Tibial nerve (tissue), 4 donors: ENCODE measurements at regions not wholly inside any gene's neighbourhood (a gene's known extent, or its start where the extent isn't known, plus 50 kb on each side); places are given as distances from the start of the nearest gene placed in this dataset.

Source experiments
- DNase-seq, 2 donors: peaks; one replicate each; pipeline ENCODE4 v3.0.0-alpha.2; 2019; ENCODE audit warnings: low spot score in 2 of 2
- H3K27ac ChIP-seq, 4 donors: fragments of 200-600 bp; sonication (generic) in 3 of 4; one replicate each; pipeline ENCODE4 v1.5.1; 2017 to 2019; ENCODE audit warnings: mild to moderate bottlenecking in 1 of 4
- H3K27me3 ChIP-seq, 2 donors: fragments of 200-600 bp; sonication (generic) in 1 of 2; one replicate each; pipeline versions ENCODE4 v1.5.1 to v1.6.0; 2017 to 2019
- H3K36me3 ChIP-seq, 3 donors: fragments of 200-600 bp; sonication (generic); one replicate each; pipeline ENCODE4 v1.5.1; 2018 to 2019
- H3K4me1 ChIP-seq, 4 donors: fragments of 200-600 bp; sonication (generic) in 3 of 4; one replicate each; pipeline ENCODE4 v1.5.1; 2017 to 2019
- H3K4me3 ChIP-seq, 4 donors: fragments of 200-600 bp; sonication (generic) in 3 of 4; one replicate each; pipeline ENCODE4 v1.5.1; 2017 to 2019; ENCODE audit warnings: mild to moderate bottlenecking in 1 of 4, moderate library complexity in 1 of 4
- H3K9me3 ChIP-seq, 4 donors: fragments of 200-600 bp; sonication (generic) in 3 of 4; one replicate each; pipeline ENCODE4 v1.5.1; 2017 to 2019
- CTCF ChIP-seq, 5 experiments: fragments of 200-600 bp in 3 of 5; fragments of 450-650 bp in 2 of 5; sonication (generic) in 3 of 5; IDR thresholded peaks; one replicate each; pipeline ENCODE4 v1.5.1; 2016 to 2019; ENCODE audit warnings: antibody characterized with exemption in 5 of 5, mild to moderate bottlenecking in 3 of 5, moderate library complexity in 2 of 5
- EP300 ChIP-seq, 2 donors: sonication (generic); formaldehyde crosslinking; IDR thresholded peaks; one replicate each; pipeline ENCODE4 v1.6.1; 2017; ENCODE audit warnings: antibody characterized with exemption in 2 of 2, mild to moderate bottlenecking in 1 of 2
- POLR2A ChIP-seq, 2 donors: fragments of 450-650 bp; IDR thresholded peaks; one replicate each; pipeline ENCODE4 v1.6.1; 2017; ENCODE audit warnings: antibody characterized with exemption in 2 of 2, mild to moderate bottlenecking in 2 of 2, moderate library complexity in 2 of 2
- whole genome bisulfite sequencing, 2 donors: methylation state at CpG; one replicate each; pipeline ENCODE4 v1.1.5; 2018; 5-methylcytosine and 5-hydroxymethylcytosine counted together

- H3K9me3 ChIP-seq = no peaks in the 10 kb centered on the region
- TF ChIP-seq POLR2A (IDR thresholded peaks at IDR 0.05) (no peak), EP300 (IDR thresholded peaks at IDR 0.05) (no peak), CTCF (IDR thresholded peaks at IDR 0.05) (no peak)
- H3K4me1 ChIP-seq = no peaks in the 10 kb centered on the region
- H3K27me3 ChIP-seq = no peaks in the 10 kb centered on the region
- WGBS, 2 donors = 77 to 91% methylated on average over 5 of the region's 5 CpGs
- no peaks in the 10 kb centered on the region for H3K36me3 ChIP-seq
- H3K4me3 ChIP-seq = no peak overlapping the region
- H3K27ac ChIP-seq = no peak overlapping the region
- no peak for DNase-seq
Measured at GRCh38 chr2:38491436-38491835, 111.3 kb downstream of the HNRNPLL start.

- no peaks in the 10 kb centered on the region for H3K36me3 ChIP-seq
- H3K9me3 ChIP-seq = no peaks in the 10 kb centered on the region
- DNase-seq = no peak
- no peak for TF ChIP-seq CTCF (IDR thresholded peaks at IDR 0.05)
- H3K27me3 ChIP-seq = no peaks in the 10 kb centered on the region
- no peak overlapping the region for H3K27ac ChIP-seq
- H3K4me3 ChIP-seq = no peak overlapping the region
- no peaks in the 10 kb centered on the region for H3K4me1 ChIP-seq
Measured at GRCh38 chr2:38489846-38490245, 112.8 kb upstream of the ATL2 start.

GRCh38 chr2:38487852-38488251 is 110.8 kb upstream of the ATL2 start:
- peaks cover 0 to 6% (median 0%) of the 10 kb centered on the region in 4 donors for H3K4me1 ChIP-seq
- no peaks in the 10 kb centered on the region for H3K27me3 ChIP-seq
- no peaks in the 10 kb centered on the region for H3K9me3 ChIP-seq
- H3K4me3 ChIP-seq = no peak overlapping the region
- WGBS, 2 donors = 86 to 89% methylated on average over 10 of the region's 10 CpGs
- TF ChIP-seq EP300 (IDR thresholded peaks at IDR 0.05) = no peak
- TF ChIP-seq POLR2A (IDR thresholded peaks at IDR 0.05) = no peak
- no peak for TF ChIP-seq CTCF (IDR thresholded peaks at IDR 0.05)
- DNase-seq = no peak
- H3K27ac ChIP-seq = no peak overlapping the region
- H3K36me3 ChIP-seq = no peaks in the 10 kb centered on the region

- peaks cover 0 to 6% (median 0%) of the 10 kb centered on the region in 4 donors for H3K4me1 ChIP-seq
- H3K4me3 ChIP-seq = no peak overlapping the region
- DNase-seq = no peak
- TF ChIP-seq POLR2A (IDR thresholded peaks at IDR 0.05) (no peak), EP300 (IDR thresholded peaks at IDR 0.05) (no peak), CTCF (IDR thresholded peaks at IDR 0.05) (no peak)
- 67 to 71% methylated on average over 11 of the region's 11 CpGs for WGBS, 2 donors
- H3K27ac ChIP-seq = no peak overlapping the region
- peaks cover 0 to 4% (median 0%) of the 10 kb centered on the region in 4 donors for H3K9me3 ChIP-seq
- H3K27me3 ChIP-seq = no peaks in the 10 kb centered on the region
- no peaks in the 10 kb centered on the region for H3K36me3 ChIP-seq
Measured at GRCh38 chr2:38486213-38487026, 109.3 kb upstream of the ATL2 start.

GRCh38 chr2:38485734-38486133 is 108.7 kb upstream of the ATL2 start:
- Histone ChIP-seq H3K36me3 (no peaks in the 10 kb centered on the region), H3K27me3 (no peaks in the 10 kb centered on the region), H3K4me3 (no peak overlapping the region), H3K27ac (no peak overlapping the region), H3K4me1 (peaks cover 0 to 6% (median 0%) of the 10 kb centered on the region in 4 donors), H3K9me3 (peaks cover 0 to 11% (median 0%) of the 10 kb centered on the region in 4 donors)
- WGBS, 2 donors = 79 to 84% methylated on average over 3 of the region's 3 CpGs
- TF ChIP-seq EP300 (IDR thresholded peaks at IDR 0.05) (no peak), CTCF (IDR thresholded peaks at IDR 0.05) (no peak), POLR2A (IDR thresholded peaks at IDR 0.05) (no peak)
- no peak for DNase-seq
